HG03045 (cell line): ENCODE measurements at regions not wholly inside any gene's neighbourhood (a gene's known extent, or its start where the extent isn't known, plus 50 kb on each side); places are given as distances from the start of the nearest gene placed in this dataset.
"Not testable (repeated sequence)": the region's sequence is repeated elsewhere in the genome, so short reads cannot be mapped to it uniquely, and the experiment has no call there.

ENCODE experiments used
- ATAC-seq: cut with Tn5 transposase; IDR thresholded peaks from one replicate; pipeline ENCODE4 v1.9.1; 2021; ENCODE audit warnings: mild to moderate bottlenecking, moderate library complexity; ENCODE audit not compliant: unreplicated experiment

- no peak for ATAC-seq
Measured at GRCh38 chr5:101532430-101532829, 629.3 kb upstream of the ST8SIA4 start.

GRCh38 chr5:101531026-101531425 is 627.9 kb upstream of the ST8SIA4 start:
- no peak for ATAC-seq

GRCh38 chr5:101529094-101529493 is 626.0 kb upstream of the ST8SIA4 start:
- ATAC-seq, result not testable (repeated sequence)

- no peak for ATAC-seq
Measured at GRCh38 chr5:101520417-101520816, 617.3 kb upstream of the ST8SIA4 start.

GRCh38 chr5:101517795-101518194 is 614.7 kb upstream of the ST8SIA4 start:
- no peak for ATAC-seq

GRCh38 chr5:101515721-101516120 is 612.6 kb upstream of the ST8SIA4 start:
- ATAC-seq, result no peak

GRCh38 chr5:101505891-101506570 is 602.9 kb upstream of the ST8SIA4 start:
- ATAC-seq, result no peak

- ATAC-seq, result no peak
Measured at GRCh38 chr5:101482931-101483330, 579.8 kb upstream of the ST8SIA4 start.

GRCh38 chr5:101473483-101473882 is 570.4 kb upstream of the ST8SIA4 start:
- no peak for ATAC-seq

- ATAC-seq, result no peak
Measured at GRCh38 chr5:101461455-101461854, 558.4 kb upstream of the ST8SIA4 start.

GRCh38 chr5:101458587-101458986 is 555.5 kb upstream of the ST8SIA4 start:
- no peak for ATAC-seq

GRCh38 chr5:101455851-101456250 is 552.8 kb upstream of the ST8SIA4 start:
- no peak for ATAC-seq

- no peak for ATAC-seq
Measured at GRCh38 chr5:101455048-101455447, 552.0 kb upstream of the ST8SIA4 start.

- ATAC-seq, result not testable (repeated sequence)
Measured at GRCh38 chr5:101442281-101442680, 539.2 kb upstream of the ST8SIA4 start.

GRCh38 chr5:101440173-101440572 is 537.1 kb upstream of the ST8SIA4 start:
- ATAC-seq, result no peak

GRCh38 chr5:101437351-101437750 is 534.3 kb upstream of the ST8SIA4 start:
- ATAC-seq, result no peak

- ATAC-seq, result no peak
Measured at GRCh38 chr5:101435768-101436167, 532.7 kb upstream of the ST8SIA4 start.

GRCh38 chr5:101431201-101431600 is 528.1 kb upstream of the ST8SIA4 start:
- ATAC-seq, result no peak

- no peak for ATAC-seq
Measured at GRCh38 chr5:101430551-101430950, 527.5 kb upstream of the ST8SIA4 start.

- no peak for ATAC-seq
Measured at GRCh38 chr5:101429241-101429640, 526.2 kb upstream of the ST8SIA4 start.

GRCh38 chr5:101425339-101425859 is 522.3 kb upstream of the ST8SIA4 start:
- no peak for ATAC-seq

GRCh38 chr5:101424530-101425175 is 521.6 kb upstream of the ST8SIA4 start:
- no peak for ATAC-seq
